ENCODE measurements at regions not wholly inside any gene's neighbourhood (a gene's known extent, or its start where the extent isn't known, plus 50 kb on each side); places are given as distances from the start of the nearest gene placed in this dataset.

DNA sequence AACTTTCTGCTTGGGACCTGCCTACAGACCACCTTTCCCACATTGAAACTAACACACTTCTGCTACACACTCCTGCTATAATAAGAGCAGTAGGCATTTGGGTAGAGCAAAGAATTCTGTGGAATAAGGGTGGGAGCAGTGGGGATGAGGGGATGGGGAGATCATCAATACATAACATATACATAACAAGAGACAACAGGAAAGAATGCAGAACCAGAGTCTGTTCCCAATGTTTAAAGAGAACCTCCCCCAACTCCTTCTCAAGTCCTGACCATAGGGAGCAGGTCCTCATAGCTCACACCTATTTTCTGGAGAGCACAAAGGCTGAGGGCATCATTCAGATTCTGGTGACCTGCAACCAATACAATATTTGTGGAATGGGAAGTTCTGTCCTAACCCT lies 121.6 kb upstream of the BARHL2 start:
- TF ChIP-seq POLR2AphosphoS5 (IDR thresholded peaks at IDR 0.05; ENCODE audit: low read depth, low read length) (no peak), TAF1 (IDR thresholded peaks at IDR 0.05; ENCODE audit: borderline replicate concordance, low read depth, low read length) (no peak), POLR2A (IDR thresholded peaks at IDR 0.05; ENCODE audit: low read depth, low read length) (no peak)
